ENCODE measurements at regions not wholly inside any gene's neighbourhood (a gene's known extent, or its start where the extent isn't known, plus 50 kb on each side); places are given as distances from the start of the nearest gene placed in this dataset.

DNA sequence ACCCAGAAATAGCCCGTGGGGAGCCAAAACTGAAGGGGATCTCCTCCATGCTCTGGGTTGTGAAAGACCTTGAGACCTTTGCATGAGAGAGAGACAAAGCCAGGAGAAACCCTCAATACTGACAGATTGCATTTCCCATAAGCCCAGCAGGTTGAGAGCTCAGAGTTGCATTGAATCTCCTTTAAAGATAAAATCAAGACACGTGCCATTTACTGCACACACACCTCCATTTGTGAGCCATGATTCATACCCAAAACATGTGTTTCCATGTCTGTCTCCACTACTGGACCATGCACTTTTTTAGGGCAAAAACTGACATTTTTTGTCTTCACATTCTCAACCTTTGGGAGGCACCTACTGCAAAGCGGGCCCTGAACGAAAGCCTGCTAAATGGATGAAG is 144.0 kb upstream of the NRIP1 start (continued):
- TF ChIP-seq, protein P1, sequence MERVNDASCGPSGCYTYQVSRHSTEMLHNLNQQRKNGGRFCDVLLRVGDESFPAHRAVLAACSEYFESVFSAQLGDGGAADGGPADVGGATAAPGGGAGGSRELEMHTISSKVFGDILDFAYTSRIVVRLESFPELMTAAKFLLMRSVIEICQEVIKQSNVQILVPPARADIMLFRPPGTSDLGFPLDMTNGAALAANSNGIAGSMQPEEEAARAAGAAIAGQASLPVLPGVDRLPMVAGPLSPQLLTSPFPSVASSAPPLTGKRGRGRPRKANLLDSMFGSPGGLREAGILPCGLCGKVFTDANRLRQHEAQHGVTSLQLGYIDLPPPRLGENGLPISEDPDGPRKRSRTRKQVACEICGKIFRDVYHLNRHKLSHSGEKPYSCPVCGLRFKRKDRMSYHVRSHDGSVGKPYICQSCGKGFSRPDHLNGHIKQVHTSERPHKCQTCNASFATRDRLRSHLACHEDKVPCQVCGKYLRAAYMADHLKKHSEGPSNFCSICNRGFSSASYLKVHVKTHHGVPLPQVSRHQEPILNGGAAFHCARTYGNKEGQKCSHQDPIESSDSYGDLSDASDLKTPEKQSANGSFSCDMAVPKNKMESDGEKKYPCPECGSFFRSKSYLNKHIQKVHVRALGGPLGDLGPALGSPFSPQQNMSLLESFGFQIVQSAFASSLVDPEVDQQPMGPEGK (CRISPR knock-in tag; IDR thresholded peaks at IDR 0.05; ENCODE audit: borderline replicate concordance) = no peak

DNA sequence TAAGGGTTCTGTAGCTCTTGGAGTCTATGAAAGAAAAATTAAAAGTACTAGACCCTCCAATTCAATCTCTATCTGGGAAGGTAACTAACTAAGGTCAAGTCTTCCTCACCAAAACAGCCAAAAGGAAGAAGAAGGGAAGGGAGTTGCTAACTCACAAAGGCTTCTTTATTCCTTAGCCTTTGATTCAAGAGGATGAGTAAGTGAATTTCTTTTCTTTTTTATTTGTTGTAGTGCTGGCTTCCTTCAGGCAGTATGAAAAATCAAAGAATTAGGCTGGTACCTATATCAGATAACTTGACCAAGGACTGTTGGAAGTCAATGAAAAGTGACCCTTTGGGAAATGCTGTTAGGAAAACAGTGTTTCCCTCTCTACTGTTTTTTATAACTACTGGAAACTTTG is 144.4 kb upstream of the NRIP1 start:
- ATAC-seq = no peak

DNA sequence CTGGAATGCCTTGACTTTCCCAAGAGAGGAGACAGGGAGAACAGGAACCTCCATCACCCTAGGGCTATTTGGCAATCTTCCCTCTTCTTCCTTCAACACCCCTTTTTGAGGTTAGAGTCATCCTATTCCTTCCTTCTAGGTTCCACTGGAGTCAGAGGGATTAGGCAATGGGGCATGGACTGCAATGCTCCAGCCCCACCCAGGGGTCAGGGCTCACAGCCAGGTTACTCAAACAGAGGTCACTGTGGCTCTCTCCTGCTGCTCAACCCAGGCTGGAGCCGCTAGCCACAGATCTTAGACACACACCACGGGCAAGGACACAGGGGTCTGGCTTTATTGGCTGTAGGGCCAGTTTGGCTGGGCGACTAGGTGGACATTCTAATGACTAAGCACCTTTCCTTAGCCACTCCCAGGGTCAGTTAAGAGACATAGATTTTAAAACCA is 145.5 kb upstream of the NRIP1 start:
- no peak for ATAC-seq
- TF ChIP-seq, protein P2, sequence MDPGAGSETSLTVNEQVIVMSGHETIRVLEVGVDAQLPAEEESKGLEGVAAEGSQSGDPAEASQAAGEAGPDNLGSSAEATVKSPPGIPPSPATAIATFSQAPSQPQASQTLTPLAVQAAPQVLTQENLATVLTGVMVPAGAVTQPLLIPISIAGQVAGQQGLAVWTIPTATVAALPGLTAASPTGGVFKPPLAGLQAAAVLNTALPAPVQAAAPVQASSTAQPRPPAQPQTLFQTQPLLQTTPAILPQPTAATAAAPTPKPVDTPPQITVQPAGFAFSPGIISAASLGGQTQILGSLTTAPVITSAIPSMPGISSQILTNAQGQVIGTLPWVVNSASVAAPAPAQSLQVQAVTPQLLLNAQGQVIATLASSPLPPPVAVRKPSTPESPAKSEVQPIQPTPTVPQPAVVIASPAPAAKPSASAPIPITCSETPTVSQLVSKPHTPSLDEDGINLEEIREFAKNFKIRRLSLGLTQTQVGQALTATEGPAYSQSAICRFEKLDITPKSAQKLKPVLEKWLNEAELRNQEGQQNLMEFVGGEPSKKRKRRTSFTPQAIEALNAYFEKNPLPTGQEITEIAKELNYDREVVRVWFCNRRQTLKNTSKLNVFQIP (CRISPR knock-in tag; IDR thresholded peaks at IDR 0.05; ENCODE audit: borderline replicate concordance, low read depth) = no peak
- no peak for TF ChIP-seq ZNF8 (CRISPR knock-in tag; IDR thresholded peaks at IDR 0.05)
- no peak for TF ChIP-seq OSR1 (CRISPR knock-in tag; IDR thresholded peaks at IDR 0.05)
- no peak for TF ChIP-seq ZC3H10 (CRISPR knock-in tag; IDR thresholded peaks at IDR 0.05)
- TF ChIP-seq TCF4 (CRISPR knock-in tag; IDR thresholded peaks at IDR 0.05; ENCODE audit: borderline replicate concordance) = no peak
- TF ChIP-seq BACH2 (CRISPR knock-in tag; IDR thresholded peaks at IDR 0.05; ENCODE audit: borderline replicate concordance) = no peak

More for the DNA sequence above, 144.4 kb upstream of the NRIP1 start:
- TF ChIP-seq, protein P2 (CRISPR knock-in tag; IDR thresholded peaks at IDR 0.05; ENCODE audit: borderline replicate concordance, low read depth) = no peak
- TF ChIP-seq OSR1 (CRISPR knock-in tag; IDR thresholded peaks at IDR 0.05) (no peak), ZFP3 (CRISPR knock-in tag; IDR thresholded peaks at IDR 0.05) (no peak)
- TF ChIP-seq, protein P3, sequence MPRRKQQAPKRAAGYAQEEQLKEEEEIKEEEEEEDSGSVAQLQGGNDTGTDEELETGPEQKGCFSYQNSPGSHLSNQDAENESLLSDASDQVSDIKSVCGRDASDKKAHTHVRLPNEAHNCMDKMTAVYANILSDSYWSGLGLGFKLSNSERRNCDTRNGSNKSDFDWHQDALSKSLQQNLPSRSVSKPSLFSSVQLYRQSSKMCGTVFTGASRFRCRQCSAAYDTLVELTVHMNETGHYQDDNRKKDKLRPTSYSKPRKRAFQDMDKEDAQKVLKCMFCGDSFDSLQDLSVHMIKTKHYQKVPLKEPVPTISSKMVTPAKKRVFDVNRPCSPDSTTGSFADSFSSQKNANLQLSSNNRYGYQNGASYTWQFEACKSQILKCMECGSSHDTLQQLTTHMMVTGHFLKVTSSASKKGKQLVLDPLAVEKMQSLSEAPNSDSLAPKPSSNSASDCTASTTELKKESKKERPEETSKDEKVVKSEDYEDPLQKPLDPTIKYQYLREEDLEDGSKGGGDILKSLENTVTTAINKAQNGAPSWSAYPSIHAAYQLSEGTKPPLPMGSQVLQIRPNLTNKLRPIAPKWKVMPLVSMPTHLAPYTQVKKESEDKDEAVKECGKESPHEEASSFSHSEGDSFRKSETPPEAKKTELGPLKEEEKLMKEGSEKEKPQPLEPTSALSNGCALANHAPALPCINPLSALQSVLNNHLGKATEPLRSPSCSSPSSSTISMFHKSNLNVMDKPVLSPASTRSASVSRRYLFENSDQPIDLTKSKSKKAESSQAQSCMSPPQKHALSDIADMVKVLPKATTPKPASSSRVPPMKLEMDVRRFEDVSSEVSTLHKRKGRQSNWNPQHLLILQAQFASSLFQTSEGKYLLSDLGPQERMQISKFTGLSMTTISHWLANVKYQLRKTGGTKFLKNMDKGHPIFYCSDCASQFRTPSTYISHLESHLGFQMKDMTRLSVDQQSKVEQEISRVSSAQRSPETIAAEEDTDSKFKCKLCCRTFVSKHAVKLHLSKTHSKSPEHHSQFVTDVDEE (CRISPR knock-in tag; IDR thresholded peaks at IDR 0.05) = no peak

DNA sequence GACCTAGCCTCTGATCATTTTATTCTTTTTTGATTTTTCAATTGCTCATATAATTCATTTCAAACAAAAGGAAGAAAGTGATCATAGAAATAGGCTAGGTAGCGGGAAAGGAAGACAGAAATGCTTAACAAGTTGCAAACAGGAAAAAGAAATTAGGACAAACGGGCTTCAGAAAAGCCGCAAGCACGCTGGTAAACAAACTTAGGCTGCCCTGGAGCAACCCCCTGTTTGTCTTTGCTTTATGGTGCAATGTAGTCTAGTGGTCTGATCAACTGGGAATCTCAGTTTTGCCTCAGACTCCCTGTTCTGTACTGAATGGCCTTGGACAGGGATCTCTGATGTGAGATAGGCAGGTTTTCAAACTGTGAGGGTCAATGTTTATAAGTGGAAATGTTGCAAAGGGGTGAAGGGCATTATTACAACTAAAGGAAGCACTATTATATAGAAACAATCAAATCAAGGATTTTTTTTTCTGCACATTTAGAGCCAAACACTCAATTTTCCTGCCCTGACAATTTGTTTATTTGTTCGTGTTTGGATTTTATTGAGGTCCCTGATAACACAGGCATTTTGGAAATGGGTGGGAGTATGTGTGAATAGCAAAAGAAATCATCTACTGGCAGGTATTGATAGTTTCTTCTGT is 146.8 kb upstream of the NRIP1 start:
- TF ChIP-seq ISL1 (CRISPR knock-in tag; IDR thresholded peaks at IDR 0.05) (no peak), OSR1 (CRISPR knock-in tag; IDR thresholded peaks at IDR 0.05) (no peak), ZNF70 (CRISPR knock-in tag; IDR thresholded peaks at IDR 0.05) (no peak), CSDC2 (CRISPR knock-in tag; IDR thresholded peaks at IDR 0.05) (no peak), TCF4 (CRISPR knock-in tag; IDR thresholded peaks at IDR 0.05; ENCODE audit: borderline replicate concordance) (no peak), PPARA (CRISPR knock-in tag; IDR thresholded peaks at IDR 0.05; ENCODE audit: borderline replicate concordance) (no peak), ZFP30 (CRISPR knock-in tag; IDR thresholded peaks at IDR 0.05) (no peak)
- TF ChIP-seq, protein P2 (CRISPR knock-in tag; IDR thresholded peaks at IDR 0.05; ENCODE audit: borderline replicate concordance, low read depth) = no peak
- ATAC-seq = no peak

DNA sequence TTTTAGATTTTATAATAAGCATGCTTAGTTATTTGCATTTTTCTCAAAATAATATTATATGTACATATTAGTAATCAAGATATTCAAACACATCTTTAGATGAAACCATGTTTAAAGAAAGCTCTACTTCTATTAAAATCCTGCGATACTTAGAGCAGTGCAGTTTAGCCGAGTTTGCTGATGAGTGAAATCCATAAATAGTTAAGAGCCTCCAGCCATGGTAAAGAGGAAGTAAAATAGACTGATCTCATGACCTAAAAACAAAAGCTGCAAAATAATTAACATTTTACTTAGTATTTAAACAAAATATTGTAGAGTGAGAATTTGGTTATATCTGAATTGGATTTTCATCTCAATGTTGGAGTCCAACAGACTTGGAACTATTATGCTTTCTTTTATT is 147.4 kb upstream of the NRIP1 start:
- TF ChIP-seq ZNF8 (CRISPR knock-in tag; IDR thresholded peaks at IDR 0.05) (no peak), TOX (CRISPR knock-in tag; IDR thresholded peaks at IDR 0.05; ENCODE audit: borderline replicate concordance) (no peak), ZC3H10 (CRISPR knock-in tag; IDR thresholded peaks at IDR 0.05) (no peak), OSR1 (CRISPR knock-in tag; IDR thresholded peaks at IDR 0.05) (no peak), TCF4 (CRISPR knock-in tag; IDR thresholded peaks at IDR 0.05; ENCODE audit: borderline replicate concordance) (no peak), PPARA (CRISPR knock-in tag; IDR thresholded peaks at IDR 0.05; ENCODE audit: borderline replicate concordance) (no peak), ZNF565 (CRISPR knock-in tag; conservative IDR thresholded peaks at IDR 0.05; ENCODE audit: low read depth) (no peak), ISL1 (CRISPR knock-in tag; IDR thresholded peaks at IDR 0.05) (no peak), ZNF70 (CRISPR knock-in tag; IDR thresholded peaks at IDR 0.05) (no peak), RARB (CRISPR knock-in tag; IDR thresholded peaks at IDR 0.05) (no peak), GLIS3 (CRISPR knock-in tag; IDR thresholded peaks at IDR 0.05) (no peak), CSDC2 (CRISPR knock-in tag; IDR thresholded peaks at IDR 0.05) (no peak), ARNTL (CRISPR knock-in tag; IDR thresholded peaks at IDR 0.05; ENCODE audit: borderline replicate concordance, low read depth) (no peak)
- TF ChIP-seq, protein P4, sequence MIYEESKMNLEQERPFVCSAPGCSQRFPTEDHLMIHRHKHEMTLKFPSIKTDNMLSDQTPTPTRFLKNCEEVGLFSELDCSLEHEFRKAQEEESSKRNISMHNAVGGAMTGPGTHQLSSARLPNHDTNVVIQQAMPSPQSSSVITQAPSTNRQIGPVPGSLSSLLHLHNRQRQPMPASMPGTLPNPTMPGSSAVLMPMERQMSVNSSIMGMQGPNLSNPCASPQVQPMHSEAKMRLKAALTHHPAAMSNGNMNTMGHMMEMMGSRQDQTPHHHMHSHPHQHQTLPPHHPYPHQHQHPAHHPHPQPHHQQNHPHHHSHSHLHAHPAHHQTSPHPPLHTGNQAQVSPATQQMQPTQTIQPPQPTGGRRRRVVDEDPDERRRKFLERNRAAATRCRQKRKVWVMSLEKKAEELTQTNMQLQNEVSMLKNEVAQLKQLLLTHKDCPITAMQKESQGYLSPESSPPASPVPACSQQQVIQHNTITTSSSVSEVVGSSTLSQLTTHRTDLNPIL (CRISPR knock-in tag; IDR thresholded peaks at IDR 0.05; ENCODE audit: low read depth) = no peak
- TF ChIP-seq, protein P5, sequence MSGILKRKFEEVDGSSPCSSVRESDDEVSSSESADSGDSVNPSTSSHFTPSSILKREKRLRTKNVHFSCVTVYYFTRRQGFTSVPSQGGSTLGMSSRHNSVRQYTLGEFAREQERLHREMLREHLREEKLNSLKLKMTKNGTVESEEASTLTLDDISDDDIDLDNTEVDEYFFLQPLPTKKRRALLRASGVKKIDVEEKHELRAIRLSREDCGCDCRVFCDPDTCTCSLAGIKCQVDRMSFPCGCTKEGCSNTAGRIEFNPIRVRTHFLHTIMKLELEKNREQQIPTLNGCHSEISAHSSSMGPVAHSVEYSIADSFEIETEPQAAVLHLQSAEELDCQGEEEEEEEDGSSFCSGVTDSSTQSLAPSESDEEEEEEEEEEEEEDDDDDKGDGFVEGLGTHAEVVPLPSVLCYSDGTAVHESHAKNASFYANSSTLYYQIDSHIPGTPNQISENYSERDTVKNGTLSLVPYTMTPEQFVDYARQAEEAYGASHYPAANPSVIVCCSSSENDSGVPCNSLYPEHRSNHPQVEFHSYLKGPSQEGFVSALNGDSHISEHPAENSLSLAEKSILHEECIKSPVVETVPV (CRISPR knock-in tag; IDR thresholded peaks at IDR 0.05) = no peak
- no peak for ATAC-seq

All from SK-N-SH treated with all-trans-retinoic acid at 6 μM for 48 hours (cell line).